Fibroblast of lung (primary cell): ENCODE measurements at regions not wholly inside any gene's neighbourhood (a gene's known extent, or its start where the extent isn't known, plus 50 kb on each side); places are given as distances from the start of the nearest gene placed in this dataset.

Experiments used
- DNase-seq, 2 donors: peaks; one replicate each; pipeline versions ENCODE4 v3.0.0 to v3.0.0-alpha.2; 2010; ENCODE audit warnings: low read depth in 2 of 2
- H2AFZ ChIP-seq: 2 replicates; pipeline ENCODE4 v1.5.1; 2012; ENCODE audit warnings: low read length, control low read depth, inconsistent platforms
- H3K27ac ChIP-seq: 2 replicates; pipeline ENCODE4 v1.5.1; 2011; ENCODE audit warnings: low read length, control low read depth; ENCODE audit not compliant: insufficient read depth
- H3K27me3 ChIP-seq: 2 replicates; pipeline ENCODE4 v1.5.1; 2011; ENCODE audit warnings: mild to moderate bottlenecking, low read length; ENCODE audit not compliant: control insufficient read depth, insufficient read depth
- H3K36me3 ChIP-seq: 2 replicates; pipeline ENCODE4 v1.5.1; 2011; ENCODE audit warnings: low read length; ENCODE audit not compliant: control insufficient read depth, insufficient read depth
- H3K4me1 ChIP-seq: 2 replicates; pipeline ENCODE4 v1.5.1; 2011; ENCODE audit warnings: low read length; ENCODE audit not compliant: control insufficient read depth, insufficient read depth; ENCODE audit errors: extremely low read depth
- H3K4me2 ChIP-seq: 2 replicates; pipeline ENCODE4 v1.5.1; 2011; ENCODE audit warnings: low read length, control low read depth; ENCODE audit not compliant: insufficient read depth; ENCODE audit errors: extremely low read depth
- H3K4me3 ChIP-seq, 4 experiments: fragments of 200-600 bp in 1 of 4; sonication (generic) in 1 of 4; replicated peaks in 1 of 4; 2 replicates each; pipeline ENCODE4 v1.5.1; 2011 to 2016; ENCODE audit warnings: low read length in 4 of 4, low read depth in 3 of 4, mild to moderate bottlenecking in 3 of 4, control low read depth in 2 of 4, inconsistent platforms in 1 of 4, mixed read lengths in 1 of 4; ENCODE audit not compliant: insufficient read depth in 1 of 4; ENCODE audit errors: control extremely low read depth in 1 of 4
- H3K79me2 ChIP-seq: 2 replicates; pipeline ENCODE4 v1.5.1; 2012; ENCODE audit warnings: mild to moderate bottlenecking, low read length, inconsistent platforms; ENCODE audit not compliant: control insufficient read depth, insufficient read depth
- H3K9ac ChIP-seq: 2 replicates; pipeline ENCODE4 v1.5.1; 2011; ENCODE audit warnings: mild to moderate bottlenecking, low read length, control low read depth; ENCODE audit not compliant: insufficient read depth
- H3K9me3 ChIP-seq: 2 replicates; pipeline ENCODE4 v1.5.1; 2012; ENCODE audit warnings: low read depth, low read length; ENCODE audit not compliant: control insufficient read depth, insufficient read depth
- H4K20me1 ChIP-seq: 2 replicates; pipeline ENCODE4 v1.5.1; 2011; ENCODE audit warnings: low read length; ENCODE audit not compliant: control insufficient read depth, insufficient read depth; ENCODE audit errors: extremely low read depth
- EZH2 ChIP-seq: IDR thresholded peaks from 2 replicates; pipeline ENCODE4 v1.5.1; 2012; ENCODE audit warnings: low read length, control low read depth, mild to moderate bottlenecking; ENCODE audit errors: missing control alignments
- TF ChIP-seq, protein P1 (sequence below), 2 donors: IDR thresholded peaks in 1 of 2; conservative IDR thresholded peaks in 1 of 2; 1 replicate in 1 of 2; 2 replicates in 1 of 2; pipeline ENCODE4 v1.5.1; 2011 to 2012; ENCODE audit warnings: low read length in 2 of 2, control low read depth in 1 of 2, inconsistent platforms in 1 of 2, low read depth in 1 of 2, mild to moderate bottlenecking in 1 of 2

DNA sequence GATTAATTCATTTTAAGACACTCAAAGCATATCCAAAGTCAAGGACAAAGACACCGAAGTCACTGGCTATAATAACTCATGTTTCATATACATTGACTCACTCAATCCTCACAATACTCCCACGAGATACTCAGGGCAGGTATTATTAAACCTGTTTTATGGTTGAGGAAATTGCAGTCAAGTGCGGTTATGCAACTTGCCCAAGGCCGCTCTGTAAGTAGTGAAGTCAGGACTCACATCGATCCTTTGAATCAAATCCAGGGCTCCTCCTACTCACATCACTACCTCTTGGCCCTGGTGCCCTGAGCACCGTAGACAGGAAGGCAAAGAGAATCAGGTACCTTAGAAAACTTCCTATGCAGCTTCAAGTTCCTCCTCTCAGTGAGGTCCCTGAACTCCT lies 87.8 kb upstream of the APC start:
- no peak for DNase-seq
- H3K9me3 ChIP-seq, result no peaks in the 10 kb centered on the region
- no peaks in the 10 kb centered on the region for H3K36me3 ChIP-seq
- no peak overlapping the region for H3K4me3 ChIP-seq
- H3K79me2 ChIP-seq, result no peaks in the 10 kb centered on the region
- H3K4me2 ChIP-seq, result no peak overlapping the region
- H3K27ac ChIP-seq, result no peak overlapping the region
- H3K4me1 ChIP-seq, result no peaks in the 10 kb centered on the region
- no peaks in the 10 kb centered on the region for H3K27me3 ChIP-seq
- H4K20me1 ChIP-seq, result no peaks in the 10 kb centered on the region
- H2AFZ ChIP-seq, result no peak overlapping the region
- no peak for TF ChIP-seq EZH2
- TF ChIP-seq, protein P1, sequence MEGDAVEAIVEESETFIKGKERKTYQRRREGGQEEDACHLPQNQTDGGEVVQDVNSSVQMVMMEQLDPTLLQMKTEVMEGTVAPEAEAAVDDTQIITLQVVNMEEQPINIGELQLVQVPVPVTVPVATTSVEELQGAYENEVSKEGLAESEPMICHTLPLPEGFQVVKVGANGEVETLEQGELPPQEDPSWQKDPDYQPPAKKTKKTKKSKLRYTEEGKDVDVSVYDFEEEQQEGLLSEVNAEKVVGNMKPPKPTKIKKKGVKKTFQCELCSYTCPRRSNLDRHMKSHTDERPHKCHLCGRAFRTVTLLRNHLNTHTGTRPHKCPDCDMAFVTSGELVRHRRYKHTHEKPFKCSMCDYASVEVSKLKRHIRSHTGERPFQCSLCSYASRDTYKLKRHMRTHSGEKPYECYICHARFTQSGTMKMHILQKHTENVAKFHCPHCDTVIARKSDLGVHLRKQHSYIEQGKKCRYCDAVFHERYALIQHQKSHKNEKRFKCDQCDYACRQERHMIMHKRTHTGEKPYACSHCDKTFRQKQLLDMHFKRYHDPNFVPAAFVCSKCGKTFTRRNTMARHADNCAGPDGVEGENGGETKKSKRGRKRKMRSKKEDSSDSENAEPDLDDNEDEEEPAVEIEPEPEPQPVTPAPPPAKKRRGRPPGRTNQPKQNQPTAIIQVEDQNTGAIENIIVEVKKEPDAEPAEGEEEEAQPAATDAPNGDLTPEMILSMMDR (conservative IDR thresholded peaks at IDR 0.05 in 1 of 2, IDR thresholded peaks at IDR 0.05 in 1 of 2; ENCODE audit: low read depth in 1 of 2, low read length in 2 of 2), result no peak
- H3K9ac ChIP-seq, result no peak overlapping the region

- TF ChIP-seq, protein P1 (conservative IDR thresholded peaks at IDR 0.05 in 1 of 2, IDR thresholded peaks at IDR 0.05 in 1 of 2; ENCODE audit: low read depth in 1 of 2, low read length in 2 of 2), result no peak
- TF ChIP-seq EZH2, result no peak
- Histone ChIP-seq H3K4me3 (no peak overlapping the region), H4K20me1 (no peaks in the 10 kb centered on the region), H3K4me2 (no peak overlapping the region), H3K79me2 (no peaks in the 10 kb centered on the region), H3K27ac (no peak overlapping the region), H3K36me3 (no peaks in the 10 kb centered on the region), H3K9me3 (no peaks in the 10 kb centered on the region), H2AFZ (no peak overlapping the region), H3K4me1 (no peaks in the 10 kb centered on the region), H3K27me3 (no peaks in the 10 kb centered on the region), H3K9ac (no peak overlapping the region)
- DNase-seq, result no peak
Measured at GRCh38 chr5:112653638-112654205, 84.0 kb upstream of the APC start.

DNA sequence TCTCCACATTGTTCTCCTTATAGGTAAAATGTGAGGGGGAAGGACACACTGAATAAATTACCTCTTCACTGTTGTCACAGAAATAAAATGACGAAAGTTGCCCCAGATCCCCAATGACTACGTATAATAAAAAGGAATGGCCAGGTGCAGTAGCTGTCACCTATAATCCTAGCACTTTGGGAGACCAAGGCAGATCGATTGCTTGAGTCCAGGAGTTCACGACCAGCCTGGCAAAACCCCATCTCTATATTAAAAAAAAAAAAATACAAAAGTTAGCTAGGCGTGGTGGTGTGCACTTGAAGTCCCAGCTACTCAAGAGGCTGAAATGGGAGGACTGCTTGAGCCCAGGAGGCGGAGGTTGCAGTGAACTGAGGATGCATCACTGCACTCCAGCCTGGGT lies 82.2 kb upstream of the APC start:
- Histone ChIP-seq H3K4me2 (no peak overlapping the region), H3K27me3 (no peaks in the 10 kb centered on the region), H3K9ac (no peak overlapping the region), H3K4me1 (no peaks in the 10 kb centered on the region), H2AFZ (no peak overlapping the region), H3K9me3 (no peaks in the 10 kb centered on the region), H4K20me1 (no peaks in the 10 kb centered on the region), H3K27ac (no peak overlapping the region), H3K79me2 (no peaks in the 10 kb centered on the region), H3K36me3 (no peaks in the 10 kb centered on the region), H3K4me3 (no peak overlapping the region)
- TF ChIP-seq EZH2, result no peak
- TF ChIP-seq, protein P1 (conservative IDR thresholded peaks at IDR 0.05 in 1 of 2, IDR thresholded peaks at IDR 0.05 in 1 of 2; ENCODE audit: low read depth in 1 of 2, low read length in 2 of 2), result no peak
- DNase-seq, result no peak
